ENCODE measurements at regions not wholly inside any gene's neighbourhood (a gene's known extent, or its start where the extent isn't known, plus 50 kb on each side); places are given as distances from the start of the nearest gene placed in this dataset.
"Not testable (repeated sequence)": the region's sequence is repeated elsewhere in the genome, so short reads cannot be mapped to it uniquely, and the experiment has no call there.

GRCh38 chr12:91639327-91639726 is 456.7 kb upstream of the DCN start:
- Mint-ChIP-seq H3K36me3 (ENCODE audit: low read depth) (no peaks in the 10 kb centered on the region), H3K4me1 (no peaks in the 10 kb centered on the region), H3K27me3 (no peaks in the 10 kb centered on the region), H3K9me3 (no peaks in the 10 kb centered on the region), H3K27ac (no peak overlapping the region), H3K4me3 (no peak overlapping the region)
- ChIA-PET POLR2A (no interaction called here), CTCF (no interaction called here)
- no peak for DNase-seq

GRCh38 chr12:91637789-91638624 is 455.4 kb upstream of the DCN start:
- Mint-ChIP-seq H3K4me3 (no peak overlapping the region), H3K36me3 (ENCODE audit: low read depth) (no peaks in the 10 kb centered on the region), H3K27ac (no peak overlapping the region), H3K9me3 (no peaks in the 10 kb centered on the region), H3K4me1 (no peaks in the 10 kb centered on the region), H3K27me3 (no peaks in the 10 kb centered on the region)
- ChIA-PET POLR2A (no interaction called here), CTCF (no interaction called here)
- no peak for DNase-seq

- DNase-seq = no peak
- no peak overlapping the region for H3K27ac Mint-ChIP-seq
- ChIA-PET POLR2A (no interaction called here), CTCF (no interaction called here)
- H3K9me3 Mint-ChIP-seq = peaks cover 3% of the 10 kb centered on the region
- H3K4me3 Mint-ChIP-seq = no peak overlapping the region
- H3K27me3 Mint-ChIP-seq = no peaks in the 10 kb centered on the region
- no peaks in the 10 kb centered on the region for H3K36me3 Mint-ChIP-seq (ENCODE audit: low read depth)
- H3K4me1 Mint-ChIP-seq = no peaks in the 10 kb centered on the region
Measured at GRCh38 chr12:91636721-91637120, 454.1 kb upstream of the DCN start.

GRCh38 chr12:91634386-91634713 is 451.7 kb upstream of the DCN start:
- H3K9me3 Mint-ChIP-seq; H3K4me3 Mint-ChIP-seq; H3K36me3 Mint-ChIP-seq (ENCODE audit: low read depth); POLR2A ChIA-PET; DNase-seq; H3K4me1 Mint-ChIP-seq; CTCF ChIA-PET; H3K27me3 Mint-ChIP-seq; H3K27ac Mint-ChIP-seq: not testable (repeated sequence)

GRCh38 chr12:91633734-91634357 is 451.2 kb upstream of the DCN start:
- POLR2A ChIA-PET = no interaction called here
- CTCF ChIA-PET = no interaction called here
- Mint-ChIP-seq H3K4me3 (no peak overlapping the region), H3K4me1 (no peaks in the 10 kb centered on the region), H3K27me3 (no peaks in the 10 kb centered on the region), H3K27ac (no peak overlapping the region), H3K9me3 (peaks cover 3% of the 10 kb centered on the region), H3K36me3 (ENCODE audit: low read depth) (no peaks in the 10 kb centered on the region)
- DNase-seq = no peak

GRCh38 chr12:91633206-91633605 is 450.6 kb upstream of the DCN start:
- ChIA-PET CTCF (no interaction called here), POLR2A (no interaction called here)
- H3K4me3 Mint-ChIP-seq = no peak overlapping the region
- H3K27me3 Mint-ChIP-seq = no peaks in the 10 kb centered on the region
- H3K4me1 Mint-ChIP-seq = no peaks in the 10 kb centered on the region
- no peak for DNase-seq
- H3K9me3 Mint-ChIP-seq = peaks cover 3% of the 10 kb centered on the region
- H3K36me3 Mint-ChIP-seq (ENCODE audit: low read depth) = no peaks in the 10 kb centered on the region
- H3K27ac Mint-ChIP-seq = no peak overlapping the region

GRCh38 chr12:91632042-91632786 is 449.6 kb upstream of the DCN start:
- POLR2A ChIA-PET = no interaction called here
- CTCF ChIA-PET = no interaction called here
- H3K4me3 Mint-ChIP-seq = no peak overlapping the region

GRCh38 chr12:91630596-91631293 is 448.1 kb upstream of the DCN start:
- Mint-ChIP-seq H3K4me3 (no peak overlapping the region), H3K36me3 (ENCODE audit: low read depth) (no peaks in the 10 kb centered on the region), H3K9me3 (peaks cover 16% of the 10 kb centered on the region), H3K4me1 (no peaks in the 10 kb centered on the region), H3K27ac (no peak overlapping the region), H3K27me3 (no peaks in the 10 kb centered on the region)
- ChIA-PET CTCF (interaction anchor here (0.5 kb wide), 1 partner anchor 15 kb away, joined by 3 read pairs; no protein-coding TSS in a partner anchor), POLR2A (no interaction called here)
- DNase-seq = no peak

More at GRCh38 chr12:91632042-91632786, 449.6 kb upstream of the DCN start:
- Mint-ChIP-seq H3K36me3 (ENCODE audit: low read depth) (no peaks in the 10 kb centered on the region), H3K9me3 (peaks cover 5% of the 10 kb centered on the region), H3K27ac (no peak overlapping the region), H3K27me3 (no peaks in the 10 kb centered on the region), H3K4me1 (no peaks in the 10 kb centered on the region)
- no peak for DNase-seq

GRCh38 chr12:91630083-91630482 is 447.5 kb upstream of the DCN start:
- Mint-ChIP-seq H3K9me3 (peaks cover 18% of the 10 kb centered on the region), H3K4me1 (no peaks in the 10 kb centered on the region), H3K27ac (no peak overlapping the region), H3K4me3 (no peak overlapping the region), H3K36me3 (ENCODE audit: low read depth) (no peaks in the 10 kb centered on the region), H3K27me3 (no peaks in the 10 kb centered on the region)
- ChIA-PET CTCF (interaction anchor here (0.5 kb wide), 1 partner anchor 14 kb away, joined by 3 read pairs; no protein-coding TSS in a partner anchor), POLR2A (no interaction called here)
- no peak for DNase-seq

GRCh38 chr12:91629440-91629839 is 446.8 kb upstream of the DCN start:
- no peaks in the 10 kb centered on the region for H3K36me3 Mint-ChIP-seq (ENCODE audit: low read depth)
- no peak overlapping the region for H3K4me3 Mint-ChIP-seq
- CTCF ChIA-PET = no interaction called here
- H3K4me1 Mint-ChIP-seq = no peaks in the 10 kb centered on the region
- no peak for DNase-seq
- H3K27ac Mint-ChIP-seq = no peak overlapping the region
- no peaks in the 10 kb centered on the region for H3K27me3 Mint-ChIP-seq
- POLR2A ChIA-PET = no interaction called here
- H3K9me3 Mint-ChIP-seq = peaks cover 22% of the 10 kb centered on the region

GRCh38 chr12:91628656-91629055 is 446.0 kb upstream of the DCN start:
- POLR2A ChIA-PET = no interaction called here
- CTCF ChIA-PET = no interaction called here

GRCh38 chr12:91627225-91627624 is 444.6 kb upstream of the DCN start:
- Mint-ChIP-seq H3K9me3 (peaks cover 22% of the 10 kb centered on the region), H3K4me1 (no peaks in the 10 kb centered on the region), H3K27me3 (no peaks in the 10 kb centered on the region), H3K36me3 (ENCODE audit: low read depth) (no peaks in the 10 kb centered on the region), H3K4me3 (no peak overlapping the region), H3K27ac (no peak overlapping the region)
- ChIA-PET POLR2A (no interaction called here), CTCF (no interaction called here)
- DNase-seq = no peak

More at GRCh38 chr12:91628656-91629055, 446.0 kb upstream of the DCN start:
- no peaks in the 10 kb centered on the region for H3K36me3 Mint-ChIP-seq (ENCODE audit: low read depth)
- H3K4me3 Mint-ChIP-seq = no peak overlapping the region
- H3K4me1 Mint-ChIP-seq = no peaks in the 10 kb centered on the region
- no peak for DNase-seq
- H3K9me3 Mint-ChIP-seq = peaks cover 22% of the 10 kb centered on the region
- H3K27me3 Mint-ChIP-seq = no peaks in the 10 kb centered on the region
- no peak overlapping the region for H3K27ac Mint-ChIP-seq

GRCh38 chr12:91622981-91623380 is 440.4 kb upstream of the DCN start:
- DNase-seq = no peak
- Mint-ChIP-seq H3K27ac (no peak overlapping the region), H3K27me3 (no peaks in the 10 kb centered on the region), H3K4me3 (no peak overlapping the region), H3K36me3 (ENCODE audit: low read depth) (no peaks in the 10 kb centered on the region), H3K9me3 (peaks cover 19% of the 10 kb centered on the region), H3K4me1 (peaks cover 2% of the 10 kb centered on the region)
- POLR2A ChIA-PET = no interaction called here
- CTCF ChIA-PET = interaction anchor here (0.6 to 1.1 kb wide), 2 partner anchors 17 to 1272 kb away, joined by 3 to 4 read pairs; no protein-coding TSS in a partner anchor

All from activated CD4-positive, alpha-beta T cell treated with anti-CD3 and anti-CD28 coated beads, Interleukin-2, amount 10 ng/mL, durations not matched to agents 7 days and 5 days (primary cell).